GM23248 (cell line): ENCODE measurements at regions not wholly inside any gene's neighbourhood (a gene's known extent, or its start where the extent isn't known, plus 50 kb on each side); places are given as distances from the start of the nearest gene placed in this dataset.

Source experiments
- EZH2 ChIP-seq: fragments of 200-600 bp; sonication (generic); IDR thresholded peaks from 2 replicates; pipeline ENCODE4 v1.6.1; 2018; ENCODE audit warnings: antibody characterized with exemption, mild to moderate bottlenecking; ENCODE audit not compliant: insufficient read depth, poor library complexity, severe bottlenecking
- EZH2phosphoT487 ChIP-seq: fragments of 200-600 bp; sonication (generic); IDR thresholded peaks from 2 replicates; pipeline ENCODE4 v1.6.1; 2018; ENCODE audit warnings: antibody characterized with exemption, moderate library complexity, mild to moderate bottlenecking, low read depth; ENCODE audit not compliant: insufficient read depth

DNA sequence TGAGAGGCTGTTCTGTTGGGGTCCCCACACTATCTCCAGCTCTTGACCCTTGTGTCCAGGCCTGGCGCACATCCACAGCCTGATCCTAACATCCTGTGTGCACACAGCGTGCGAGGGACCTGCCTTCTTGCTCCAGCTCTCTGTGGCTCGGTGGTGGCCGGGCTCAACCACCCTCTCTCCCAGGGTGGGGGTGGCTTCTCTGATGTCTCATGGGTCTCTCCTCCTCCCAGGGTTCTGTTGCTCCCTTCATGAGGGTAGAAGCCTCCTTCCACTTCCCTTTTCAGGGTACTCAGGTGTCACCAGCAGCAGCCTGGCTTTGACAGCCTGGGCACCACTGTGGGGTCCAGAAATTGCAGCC lies 196.9 kb upstream of the RAB6C start:
- TF ChIP-seq EZH2 (no peak), EZH2phosphoT487 (no peak)
